K562 (cell line): ENCODE measurements at regions not wholly inside any gene's neighbourhood (a gene's known extent, or its start where the extent isn't known, plus 50 kb on each side); places are given as distances from the start of the nearest gene placed in this dataset.

Experiments used
- CHD2 ChIP-seq: IDR thresholded peaks from 2 replicates; pipeline ENCODE4 v1.6.1; 2011; ENCODE audit warnings: low read depth, low read length
- EZH2 ChIP-seq: IDR thresholded peaks from 2 replicates; pipeline ENCODE4 v1.6.1; 2012; ENCODE audit warnings: low read depth, mild to moderate bottlenecking, inconsistent platforms, low read length, borderline replicate concordance
- TAF1 ChIP-seq: IDR thresholded peaks from 2 replicates; pipeline ENCODE4 v1.6.1; 2011; ENCODE audit warnings: mild to moderate bottlenecking, low read length, moderate library complexity; ENCODE audit not compliant: insufficient read depth, control insufficient read depth, severe bottlenecking; ENCODE audit errors: extremely low read depth
- TOE1 ChIP-seq, 2 experiments: fragments of 450-650 bp in 1 of 2; sonication (generic) in 1 of 2; formaldehyde crosslinking in 1 of 2; IDR thresholded peaks; 2 replicates each; pipeline versions ENCODE4 v1.7.1 to v1.8.0; 2016 to 2022; ENCODE audit warnings: borderline replicate concordance in 2 of 2, mild to moderate bottlenecking in 2 of 2, antibody characterized with exemption in 1 of 2, inconsistent platforms in 1 of 2, low read depth in 1 of 2, missing genetic modification reagents in 1 of 2, moderate library complexity in 1 of 2
- TF ChIP-seq, protein P1 (sequence below): fragments of 150-350 bp; IDR thresholded peaks from 2 replicates; pipeline ENCODE4 v1.6.1; 2014; ENCODE audit warnings: low read depth, mild to moderate bottlenecking, low read length, borderline replicate concordance

DNA sequence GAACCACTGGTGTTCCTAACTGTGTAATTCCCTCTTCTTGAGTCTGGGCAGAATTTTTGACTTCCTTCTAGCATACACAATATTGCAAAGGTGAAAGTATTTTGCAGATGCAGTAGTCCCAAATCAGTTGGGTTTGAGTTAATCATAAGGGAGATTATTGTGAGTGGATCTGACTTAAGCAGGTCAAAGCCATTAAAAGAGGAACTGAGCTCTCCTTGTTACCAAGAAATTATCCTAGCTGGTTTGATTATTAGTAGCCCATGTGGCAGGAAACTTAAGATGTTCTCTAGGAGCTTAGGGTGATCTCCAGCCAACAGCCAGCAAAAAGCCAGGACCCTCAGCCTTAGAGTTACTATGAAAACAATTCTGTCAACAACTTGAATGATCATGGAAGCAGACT lies 221.8 kb downstream of the RPIA start:
- TF ChIP-seq TOE1 (IDR thresholded peaks at IDR 0.05; ENCODE audit: borderline replicate concordance) (no peak), TOE1 (CRISPR knock-in tag; IDR thresholded peaks at IDR 0.05; ENCODE audit: borderline replicate concordance, low read depth) (no peak), TAF1 (no peak), EZH2 (no peak), CHD2 (no peak)
- TF ChIP-seq, protein P1, sequence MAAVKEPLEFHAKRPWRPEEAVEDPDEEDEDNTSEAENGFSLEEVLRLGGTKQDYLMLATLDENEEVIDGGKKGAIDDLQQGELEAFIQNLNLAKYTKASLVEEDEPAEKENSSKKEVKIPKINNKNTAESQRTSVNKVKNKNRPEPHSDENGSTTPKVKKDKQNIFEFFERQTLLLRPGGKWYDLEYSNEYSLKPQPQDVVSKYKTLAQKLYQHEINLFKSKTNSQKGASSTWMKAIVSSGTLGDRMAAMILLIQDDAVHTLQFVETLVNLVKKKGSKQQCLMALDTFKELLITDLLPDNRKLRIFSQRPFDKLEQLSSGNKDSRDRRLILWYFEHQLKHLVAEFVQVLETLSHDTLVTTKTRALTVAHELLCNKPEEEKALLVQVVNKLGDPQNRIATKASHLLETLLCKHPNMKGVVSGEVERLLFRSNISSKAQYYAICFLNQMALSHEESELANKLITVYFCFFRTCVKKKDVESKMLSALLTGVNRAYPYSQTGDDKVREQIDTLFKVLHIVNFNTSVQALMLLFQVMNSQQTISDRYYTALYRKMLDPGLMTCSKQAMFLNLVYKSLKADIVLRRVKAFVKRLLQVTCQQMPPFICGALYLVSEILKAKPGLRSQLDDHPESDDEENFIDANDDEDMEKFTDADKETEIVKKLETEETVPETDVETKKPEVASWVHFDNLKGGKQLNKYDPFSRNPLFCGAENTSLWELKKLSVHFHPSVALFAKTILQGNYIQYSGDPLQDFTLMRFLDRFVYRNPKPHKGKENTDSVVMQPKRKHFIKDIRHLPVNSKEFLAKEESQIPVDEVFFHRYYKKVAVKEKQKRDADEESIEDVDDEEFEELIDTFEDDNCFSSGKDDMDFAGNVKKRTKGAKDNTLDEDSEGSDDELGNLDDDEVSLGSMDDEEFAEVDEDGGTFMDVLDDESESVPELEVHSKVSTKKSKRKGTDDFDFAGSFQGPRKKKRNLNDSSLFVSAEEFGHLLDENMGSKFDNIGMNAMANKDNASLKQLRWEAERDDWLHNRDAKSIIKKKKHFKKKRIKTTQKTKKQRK = no peak
